ENCODE measurements at regions not wholly inside any gene's neighbourhood (a gene's known extent, or its start where the extent isn't known, plus 50 kb on each side); places are given as distances from the start of the nearest gene placed in this dataset.

DNA sequence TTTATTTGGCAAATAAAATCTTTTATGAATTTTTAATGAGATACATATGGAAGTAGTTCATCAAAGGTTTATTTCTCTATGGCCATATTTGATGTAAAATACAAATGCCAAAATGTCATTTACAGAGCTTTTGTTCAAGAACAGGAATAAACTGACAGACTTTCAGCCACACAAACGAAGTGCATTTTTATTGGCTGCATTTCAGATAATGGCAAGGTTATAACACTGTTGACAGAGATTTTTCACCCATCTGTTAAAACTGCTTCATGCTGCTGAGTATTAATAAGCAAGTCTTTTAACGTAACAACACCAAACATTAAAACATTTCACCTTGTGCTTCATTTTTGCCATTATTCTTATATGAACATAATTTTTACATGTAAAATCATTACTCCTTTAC lies 254.4 kb downstream of the ANKRD7 start:
- no peak for TF ChIP-seq CTCF (IDR thresholded peaks at IDR 0.05)
- H3K4me3 Mint-ChIP-seq, result no peak overlapping the region
- 20% methylated on average over 1 of the region's 2 CpGs for WGBS (ENCODE audit: insufficient coverage)
- H3K4me1 Mint-ChIP-seq, result no peaks in the 10 kb centered on the region
- no peak for ATAC-seq
- intact Hi-C loops (cut with micrococcal nuclease), result no loop called here
- no peak overlapping the region for H3K27ac ChIP-seq (ENCODE audit: low read length)
- H3K4me3 ChIP-seq (ENCODE audit: low read length), result no peak overlapping the region
- no peaks in the 10 kb centered on the region for H3K27me3 Mint-ChIP-seq (ENCODE audit: low read depth in 2 of 2)
- no peaks in the 10 kb centered on the region for H3K4me1 ChIP-seq (ENCODE audit: control insufficient read depth, insufficient read depth, low read length)
- H3K27ac Mint-ChIP-seq, result no peak overlapping the region
- peaks cover 6 to 19% of the 10 kb centered on the region in 2 donors for H3K9me3 Mint-ChIP-seq
- no peaks in the 10 kb centered on the region for H3K27me3 ChIP-seq (ENCODE audit: control insufficient read depth, insufficient read depth, low read length)
- no peaks in the 10 kb centered on the region for H3K36me3 Mint-ChIP-seq
- no peak for DNase-seq
- H3K36me3 ChIP-seq (ENCODE audit: control insufficient read depth, insufficient read depth, low read length), result no peaks in the 10 kb centered on the region
- H3K9me3 ChIP-seq (ENCODE audit: control insufficient read depth, insufficient read depth, low read length), result peaks cover 9% of the 10 kb centered on the region

- WGBS (ENCODE audit: insufficient coverage), result 81% methylated on average over 5 of the region's 5 CpGs
- intact Hi-C loops (cut with micrococcal nuclease), result no loop called here
- Histone ChIP-seq H3K27me3 (ENCODE audit: control insufficient read depth, insufficient read depth, low read length) (no peaks in the 10 kb centered on the region), H3K4me1 (ENCODE audit: control insufficient read depth, insufficient read depth, low read length) (no peaks in the 10 kb centered on the region), H3K36me3 (ENCODE audit: control insufficient read depth, insufficient read depth, low read length) (no peaks in the 10 kb centered on the region), H3K9me3 (ENCODE audit: control insufficient read depth, insufficient read depth, low read length) (no peaks in the 10 kb centered on the region), H3K27ac (ENCODE audit: low read length) (no peak overlapping the region), H3K4me3 (ENCODE audit: low read length) (no peak overlapping the region)
- no peak overlapping the region for H3K27ac Mint-ChIP-seq
- ATAC-seq (no peak), DNase-seq (no peak)
- H3K4me1 Mint-ChIP-seq, result no peaks in the 10 kb centered on the region
- TF ChIP-seq CTCF (IDR thresholded peaks at IDR 0.05), result no peak
- no peaks in the 10 kb centered on the region for H3K27me3 Mint-ChIP-seq (ENCODE audit: low read depth in 2 of 2)
- H3K4me3 Mint-ChIP-seq, result no peak overlapping the region
- no peaks in the 10 kb centered on the region for H3K36me3 Mint-ChIP-seq
- H3K9me3 Mint-ChIP-seq, result peaks cover 3 to 15% of the 10 kb centered on the region in 2 donors
Measured at GRCh38 chr7:118492466-118492865, 268.0 kb downstream of the ANKRD7 start.

DNA sequence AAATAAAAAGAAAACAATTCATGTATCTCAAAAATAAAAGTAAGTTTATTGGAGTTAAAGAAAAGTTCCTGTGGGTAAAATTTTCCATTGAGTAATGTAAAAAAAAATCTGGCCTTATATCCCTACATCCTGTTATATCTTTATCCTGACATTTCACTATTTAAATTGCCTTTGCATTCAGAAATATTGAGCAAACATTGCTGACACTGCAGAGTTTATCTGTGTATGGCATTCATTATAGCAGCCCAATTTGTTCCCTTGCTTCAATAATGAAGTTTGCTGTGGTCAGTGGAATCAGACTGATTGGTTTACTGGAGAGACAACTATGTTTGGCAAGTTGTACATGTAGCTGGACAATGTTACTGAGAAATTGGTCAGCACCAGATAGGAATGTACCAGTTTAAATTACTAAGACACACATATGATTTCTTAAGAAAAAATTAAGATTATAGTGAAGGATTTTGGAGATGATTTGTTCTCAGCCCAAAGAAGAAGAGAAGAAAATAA lies 271.7 kb downstream of the ANKRD7 start:
- no peak overlapping the region for H3K27ac Mint-ChIP-seq
- Histone ChIP-seq H3K9me3 (ENCODE audit: control insufficient read depth, insufficient read depth, low read length) (no peaks in the 10 kb centered on the region), H3K4me1 (ENCODE audit: control insufficient read depth, insufficient read depth, low read length) (no peaks in the 10 kb centered on the region), H3K4me3 (ENCODE audit: low read length) (no peak overlapping the region), H3K36me3 (ENCODE audit: control insufficient read depth, insufficient read depth, low read length) (no peaks in the 10 kb centered on the region), H3K27ac (ENCODE audit: low read length) (no peak overlapping the region), H3K27me3 (ENCODE audit: control insufficient read depth, insufficient read depth, low read length) (no peaks in the 10 kb centered on the region)
- DNase-seq, result no peak
- intact Hi-C loops (cut with micrococcal nuclease), result no loop called here
- no peak overlapping the region for H3K4me3 Mint-ChIP-seq
- no peak for TF ChIP-seq CTCF (IDR thresholded peaks at IDR 0.05)
- peaks cover 3 to 11% of the 10 kb centered on the region in 2 donors for H3K9me3 Mint-ChIP-seq
- ATAC-seq, result no peak
- no peaks in the 10 kb centered on the region for H3K36me3 Mint-ChIP-seq
- H3K27me3 Mint-ChIP-seq (ENCODE audit: low read depth in 2 of 2), result no peaks in the 10 kb centered on the region
- H3K4me1 Mint-ChIP-seq, result no peaks in the 10 kb centered on the region

DNA sequence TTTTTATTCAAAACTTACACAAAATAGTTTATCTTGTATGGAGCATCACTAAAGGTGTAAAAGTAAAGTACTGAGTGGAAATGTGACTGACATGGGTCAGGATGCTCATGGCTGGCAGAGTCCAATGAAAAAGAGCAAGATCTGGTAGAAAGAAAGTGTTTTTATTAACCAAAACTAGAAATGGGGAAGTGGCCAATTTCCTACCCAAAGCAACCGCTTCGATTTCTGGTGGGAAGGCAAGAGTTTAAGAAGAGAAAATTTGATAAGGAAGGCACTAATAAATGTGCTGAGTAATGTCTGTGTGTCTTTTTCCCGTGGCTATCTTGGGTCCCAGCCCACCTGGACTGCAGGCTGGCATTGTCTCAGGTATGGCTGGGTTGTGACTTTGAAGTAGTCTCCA lies 277.7 kb downstream of the ANKRD7 start:
- DNase-seq, result no peak
- TF ChIP-seq CTCF (IDR thresholded peaks at IDR 0.05), result no peak
- no peaks in the 10 kb centered on the region for H3K36me3 ChIP-seq (ENCODE audit: control insufficient read depth, insufficient read depth, low read length)
- 6% methylated on average over 3 of the region's 3 CpGs for WGBS (ENCODE audit: insufficient coverage)
- ATAC-seq, result no peak
- Mint-ChIP-seq H3K9me3 (peaks cover 10 to 13% of the 10 kb centered on the region in 2 donors), H3K27me3 (ENCODE audit: low read depth in 2 of 2) (no peaks in the 10 kb centered on the region), H3K27ac (no peak overlapping the region), H3K4me3 (no peak overlapping the region), H3K4me1 (no peaks in the 10 kb centered on the region), H3K36me3 (peaks cover 9% of the 10 kb centered on the region)
- no peak overlapping the region for H3K4me3 ChIP-seq (ENCODE audit: low read length)
- no peaks in the 10 kb centered on the region for H3K9me3 ChIP-seq (ENCODE audit: control insufficient read depth, insufficient read depth, low read length)
- intact Hi-C loops (cut with micrococcal nuclease), result no loop called here
- no peak overlapping the region for H3K27ac ChIP-seq (ENCODE audit: low read length)
- no peaks in the 10 kb centered on the region for H3K27me3 ChIP-seq (ENCODE audit: control insufficient read depth, insufficient read depth, low read length)
- no peaks in the 10 kb centered on the region for H3K4me1 ChIP-seq (ENCODE audit: control insufficient read depth, insufficient read depth, low read length)

All from natural killer cell (primary cell).